PC-3 (cell line): ENCODE measurements at regions not wholly inside any gene's neighbourhood (a gene's known extent, or its start where the extent isn't known, plus 50 kb on each side); places are given as distances from the start of the nearest gene placed in this dataset.

Experiments
- ATAC-seq: fragments of 200-7000 bp; cut with Tn5 transposase; 2 replicates; pipeline ENCODE4 v1.9.1; 2020; ENCODE audit warnings: mild to moderate bottlenecking, moderate library complexity
- BruUV-seq: library from RNA; stranded (reverse); fragments of 400-500 nt; replicated peaks from 2 replicates; lab custom pipeline; 2021; lab: Mats Ljungman, UMichigan
- CTCF ChIA-PET: fragments of 300-600 bp; sonication (Branson Sonifier 250); formaldehyde crosslinking; loops from one replicate; lab custom pipeline; 2022; ENCODE audit warnings: antibody characterized with exemption; lab: Charles Lee
- POLR2A ChIA-PET: fragments of 300-600 bp; sonication (Branson Sonifier 250); formaldehyde crosslinking; loops from one replicate; lab custom pipeline; 2022; ENCODE audit warnings: antibody characterized with exemption; ENCODE audit not compliant: unreplicated experiment; lab: Charles Lee
- DNase-seq: peaks from one replicate; pipeline ENCODE4 v3.0.0-alpha.2; 2015
- H2AFZ ChIP-seq: fragments of 300-600 bp; sonication (generic); 2 replicates; pipeline ENCODE4 v1.6.0; 2016; ENCODE audit warnings: antibody characterized with exemption, low read length
- H3F3A ChIP-seq: fragments of 300-600 bp; sonication (generic); one replicate; pipeline ENCODE4 v1.6.0; 2017; ENCODE audit warnings: antibody characterized with exemption, low read length, control low read depth, mild to moderate bottlenecking; ENCODE audit not compliant: unreplicated experiment
- H3K27ac ChIP-seq: fragments of 300-600 bp; sonication (generic); 2 replicates; pipeline ENCODE4 v1.5.1; 2016; ENCODE audit warnings: mild to moderate bottlenecking, low read length
- H3K27me3 ChIP-seq: fragments of 300-600 bp; sonication (generic); 2 replicates; pipeline ENCODE4 v1.6.1; 2016; ENCODE audit warnings: low read length, mixed read lengths
- H3K36me3 ChIP-seq: fragments of 300-600 bp; sonication (generic); 2 replicates; pipeline ENCODE4 v1.6.1; 2016; ENCODE audit warnings: low read depth, mixed run types, low read length, mixed read lengths
- H3K4me1 ChIP-seq: fragments of 300-600 bp; sonication (generic); 2 replicates; pipeline ENCODE4 v1.5.1; 2016; ENCODE audit warnings: low read length; ENCODE audit not compliant: insufficient read depth
- H3K4me2 ChIP-seq: fragments of 300-600 bp; sonication (generic); 2 replicates; pipeline ENCODE4 v1.6.0; 2016; ENCODE audit warnings: low read length
- H3K4me3 ChIP-seq: fragments of 300-600 bp; sonication (generic); 2 replicates; pipeline ENCODE4 v1.5.1; 2016; ENCODE audit warnings: mild to moderate bottlenecking, low read length, mixed read lengths
- H3K79me2 ChIP-seq: fragments of 300-600 bp; sonication (generic); 2 replicates; pipeline ENCODE4 v1.6.1; 2017; ENCODE audit warnings: low read length, mixed read lengths
- H3K9ac ChIP-seq: fragments of 300-600 bp; sonication (generic); 2 replicates; pipeline ENCODE4 v1.6.0; 2016; ENCODE audit warnings: mild to moderate bottlenecking, low read length
- H3K9me2 ChIP-seq: fragments of 300-600 bp; sonication (generic); replicated peaks from 2 replicates; pipeline ENCODE4 v1.6.1; 2016; ENCODE audit warnings: mixed run types, low read length, mixed read lengths
- H3K9me3 ChIP-seq: fragments of 300-600 bp; sonication (generic); 2 replicates; pipeline ENCODE4 v1.6.1; 2016; ENCODE audit warnings: low read length, mixed read lengths
- H4K20me1 ChIP-seq: fragments of 300-600 bp; sonication (generic); 2 replicates; pipeline ENCODE4 v1.6.1; 2016; ENCODE audit warnings: low read length, mixed read lengths
- EZH2 ChIP-seq: fragments of 300-600 bp; sonication (generic); IDR thresholded peaks from one replicate; pipeline ENCODE4 v1.6.1; 2017; ENCODE audit warnings: antibody characterized with exemption, mild to moderate bottlenecking, low read length; ENCODE audit not compliant: unreplicated experiment
- EZH2phosphoT487 ChIP-seq: fragments of 300-600 bp; sonication (generic); IDR thresholded peaks from 2 replicates; pipeline ENCODE4 v1.6.1; 2018; ENCODE audit warnings: mild to moderate bottlenecking, antibody characterized with exemption, low read length, borderline replicate concordance
- intact Hi-C: fragments of 100-400 bp; cut with micrococcal nuclease; formaldehyde crosslinking; loops from 2 replicates; pipeline ENCODE4 v1.9.0; 2023
- TF ChIP-seq, protein P1 (sequence below): fragments of 300-600 bp; sonication (generic); conservative IDR thresholded peaks from 2 replicates; pipeline ENCODE4 v1.5.1; 2017; ENCODE audit warnings: antibody characterized with exemption, low read depth, mild to moderate bottlenecking, low read length

DNA sequence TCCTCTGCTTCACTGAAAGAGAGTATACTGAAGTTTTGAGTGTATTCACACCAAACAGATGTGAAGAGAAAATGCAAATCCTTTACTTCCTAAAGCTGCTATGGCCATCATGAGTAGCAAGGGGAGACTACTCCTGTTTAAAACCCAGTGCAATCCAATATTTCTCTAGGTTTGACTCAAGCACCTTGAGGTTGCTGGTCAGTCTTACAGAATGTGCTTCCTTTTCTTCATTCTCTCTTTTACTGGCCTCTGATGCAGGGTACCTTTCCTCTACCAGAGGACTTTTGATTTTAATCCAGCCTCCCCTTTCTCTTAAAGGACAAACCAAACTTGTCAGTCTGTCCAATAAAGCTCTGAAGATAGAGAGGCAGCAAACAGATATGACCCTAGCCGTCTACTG lies 98.1 kb upstream of the TLE4 start:
- POLR2A ChIA-PET, result no interaction called here

DNA sequence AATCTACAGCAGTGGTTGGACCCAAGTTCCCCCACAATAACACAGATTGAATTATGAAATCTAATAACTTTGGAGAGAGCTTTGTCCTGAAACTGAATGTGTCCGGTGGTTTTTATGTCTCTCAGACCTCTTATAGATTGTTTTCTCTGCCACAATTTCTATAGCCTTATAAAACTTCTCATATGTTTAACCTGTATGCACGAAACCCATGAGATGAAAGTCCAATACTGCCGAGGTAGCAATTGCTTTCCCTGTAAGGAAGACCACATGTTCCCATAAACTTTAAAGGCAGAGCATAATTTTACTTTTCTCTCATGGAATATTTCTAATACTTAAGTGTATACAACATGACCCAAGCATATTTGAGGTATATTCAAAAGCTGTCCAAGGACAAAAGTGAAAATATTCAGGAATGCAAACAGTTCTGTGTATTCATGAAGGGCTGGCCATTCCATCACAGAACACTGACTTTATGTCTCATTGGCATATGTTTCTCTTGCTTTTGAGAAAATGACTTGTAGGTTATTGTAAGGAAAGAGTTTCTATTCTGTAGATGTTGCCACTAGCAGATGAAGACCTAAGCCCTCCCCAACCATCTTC lies 94.4 kb upstream of the TLE4 start:
- H3F3A ChIP-seq, result no peaks in the 10 kb centered on the region
- H3K9me3 ChIP-seq, result no peaks in the 10 kb centered on the region
- intact Hi-C loops, result loop anchor here (10.0 kb wide), 1 partner anchor 467 kb away; no protein-coding TSS in a partner anchor
- 0 out of 2 replicates have a peak, but pooled peaks cover 9% of the 10 kb centered on the region for H3K4me1 ChIP-seq
- no peaks in the 10 kb centered on the region for H3K36me3 ChIP-seq
- ATAC-seq, result no peak
- no peaks in the 10 kb centered on the region for H3K79me2 ChIP-seq
- POLR2A ChIA-PET, result no interaction called here
- no peaks in the 10 kb centered on the region for H3K27me3 ChIP-seq
- H3K27ac ChIP-seq, result no peak overlapping the region
- no peaks in the 10 kb centered on the region for H3K9me2 ChIP-seq
- TF ChIP-seq EZH2 (no peak), EZH2phosphoT487 (no peak)
- TF ChIP-seq, protein P1, sequence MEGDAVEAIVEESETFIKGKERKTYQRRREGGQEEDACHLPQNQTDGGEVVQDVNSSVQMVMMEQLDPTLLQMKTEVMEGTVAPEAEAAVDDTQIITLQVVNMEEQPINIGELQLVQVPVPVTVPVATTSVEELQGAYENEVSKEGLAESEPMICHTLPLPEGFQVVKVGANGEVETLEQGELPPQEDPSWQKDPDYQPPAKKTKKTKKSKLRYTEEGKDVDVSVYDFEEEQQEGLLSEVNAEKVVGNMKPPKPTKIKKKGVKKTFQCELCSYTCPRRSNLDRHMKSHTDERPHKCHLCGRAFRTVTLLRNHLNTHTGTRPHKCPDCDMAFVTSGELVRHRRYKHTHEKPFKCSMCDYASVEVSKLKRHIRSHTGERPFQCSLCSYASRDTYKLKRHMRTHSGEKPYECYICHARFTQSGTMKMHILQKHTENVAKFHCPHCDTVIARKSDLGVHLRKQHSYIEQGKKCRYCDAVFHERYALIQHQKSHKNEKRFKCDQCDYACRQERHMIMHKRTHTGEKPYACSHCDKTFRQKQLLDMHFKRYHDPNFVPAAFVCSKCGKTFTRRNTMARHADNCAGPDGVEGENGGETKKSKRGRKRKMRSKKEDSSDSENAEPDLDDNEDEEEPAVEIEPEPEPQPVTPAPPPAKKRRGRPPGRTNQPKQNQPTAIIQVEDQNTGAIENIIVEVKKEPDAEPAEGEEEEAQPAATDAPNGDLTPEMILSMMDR, result no peak
- H4K20me1 ChIP-seq, result no peaks in the 10 kb centered on the region
- no peak for DNase-seq
- no peak overlapping the region for H2AFZ ChIP-seq
- BruUV-seq, result no TSS peak
- H3K9ac ChIP-seq, result no peak overlapping the region
- no peak overlapping the region for H3K4me3 ChIP-seq
- CTCF ChIA-PET, result no interaction called here
- no peak overlapping the region for H3K4me2 ChIP-seq

More for the DNA sequence above, 98.1 kb upstream of the TLE4 start:
- Histone ChIP-seq H2AFZ (no peak overlapping the region), H3K9me3 (no peaks in the 10 kb centered on the region), H3K4me2 (no peak overlapping the region), H3K9me2 (no peaks in the 10 kb centered on the region), H3K9ac (no peak overlapping the region), H3K4me3 (no peak overlapping the region), H3K27me3 (no peaks in the 10 kb centered on the region), H4K20me1 (no peaks in the 10 kb centered on the region), H3K79me2 (no peaks in the 10 kb centered on the region), H3K4me1 (no peaks in the 10 kb centered on the region), H3F3A (no peaks in the 10 kb centered on the region), H3K36me3 (no peaks in the 10 kb centered on the region), H3K27ac (no peak overlapping the region)
- TF ChIP-seq, protein P1, result no peak
- TF ChIP-seq EZH2 (no peak), EZH2phosphoT487 (no peak)
- ATAC-seq (no peak), DNase-seq (no peak)
- BruUV-seq, result no TSS peak
- CTCF ChIA-PET, result no interaction called here
- intact Hi-C loops, result loop anchor here (10.0 kb wide), 1 partner anchor 471 kb away; no protein-coding TSS in a partner anchor
